ENCODE measurements at regions not wholly inside any gene's neighbourhood (a gene's known extent, or its start where the extent isn't known, plus 50 kb on each side); places are given as distances from the start of the nearest gene placed in this dataset.

DNA sequence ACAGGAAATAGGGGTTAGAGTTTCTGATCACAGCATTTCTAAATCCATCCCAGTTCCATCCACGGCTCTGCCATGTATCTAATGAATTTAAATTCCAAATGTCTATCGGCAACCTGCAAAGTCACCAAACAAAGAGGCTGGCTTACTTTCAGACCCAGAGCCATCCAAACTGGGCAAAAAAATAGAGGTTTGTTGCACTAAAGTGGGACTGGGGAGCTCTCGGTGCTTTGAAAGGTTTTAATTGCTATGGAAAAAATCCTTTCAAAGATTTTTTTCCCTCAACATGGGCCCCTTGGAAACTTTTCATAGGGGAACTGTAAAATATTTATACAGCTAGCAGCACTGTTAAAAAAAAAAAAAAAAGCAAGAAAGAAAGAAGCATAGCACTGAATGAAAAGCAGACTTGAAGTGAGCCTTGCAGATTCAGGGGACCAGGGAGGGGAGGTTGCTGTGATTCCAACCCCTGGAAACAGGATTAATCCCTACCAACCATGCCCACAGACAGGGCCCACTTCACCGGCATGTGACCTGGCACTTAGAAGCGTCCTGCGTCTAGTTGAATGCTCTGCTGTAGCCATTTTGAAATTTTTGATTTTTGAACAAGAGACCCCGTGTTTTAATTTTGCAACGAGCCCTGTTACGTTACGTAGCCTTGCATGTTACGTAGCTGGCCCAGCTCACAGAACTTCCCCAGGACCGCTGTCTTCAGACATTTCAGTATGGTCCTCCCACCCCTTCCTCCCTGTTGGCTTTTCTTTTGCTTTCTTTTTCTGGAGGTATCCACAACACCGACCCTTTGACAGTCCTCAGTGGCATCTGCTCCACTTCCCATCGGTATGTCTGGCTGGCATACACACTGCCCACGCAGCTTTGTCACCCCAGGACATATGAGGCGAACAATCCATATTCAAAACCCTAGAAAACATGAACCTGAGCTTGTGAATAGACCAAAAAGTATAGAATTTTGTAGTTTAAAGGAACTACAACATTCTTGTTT lies 105.3 kb upstream of the NFIB start:
- Histone ChIP-seq H3K9ac (ENCODE audit: insufficient read length, low read depth) (no peak overlapping the region), H3K4me1 (ENCODE audit: insufficient read depth, insufficient read length) (no peaks in the 10 kb centered on the region), H3K4me3 (ENCODE audit: insufficient read length, low read depth) (no peak overlapping the region), H3K36me3 (ENCODE audit: insufficient read depth, insufficient read length, low read length) (no peaks in the 10 kb centered on the region), H3K9me3 (ENCODE audit: insufficient read depth, low read length) (peaks cover 7% of the 10 kb centered on the region; the same call in 1 of the 2 replicates), H3K27me3 (ENCODE audit: insufficient read depth, insufficient read length) (no peaks in the 10 kb centered on the region)
- TF ChIP-seq YY1 (IDR thresholded peaks at IDR 0.05; ENCODE audit: insufficient read depth, insufficient read length), result no peak
- no peak for TF ChIP-seq SUZ12 (IDR thresholded peaks at IDR 0.05; ENCODE audit: extremely low read depth, insufficient read depth, insufficient read length)
- TF ChIP-seq ZNF274 (IDR thresholded peaks at IDR 0.05; ENCODE audit: low read depth, low read length), result no peak
- DNase-seq (ENCODE audit: low read depth, low spot score), result no peak

- H3K9me3 ChIP-seq (ENCODE audit: insufficient read depth, low read length), result peaks cover 7% of the 10 kb centered on the region; the same call in 1 of the 2 replicates
- no peaks in the 10 kb centered on the region for H3K4me1 ChIP-seq (ENCODE audit: insufficient read depth, insufficient read length)
- no peak for DNase-seq (ENCODE audit: low read depth, low spot score)
- H3K9ac ChIP-seq (ENCODE audit: insufficient read length, low read depth), result no peak overlapping the region
- H3K4me3 ChIP-seq (ENCODE audit: insufficient read length, low read depth), result no peak overlapping the region
- H3K27me3 ChIP-seq (ENCODE audit: insufficient read depth, insufficient read length), result no peaks in the 10 kb centered on the region
- TF ChIP-seq YY1 (IDR thresholded peaks at IDR 0.05; ENCODE audit: insufficient read depth, insufficient read length), result no peak
- no peak for TF ChIP-seq ZNF274 (IDR thresholded peaks at IDR 0.05; ENCODE audit: low read depth, low read length)
- TF ChIP-seq SUZ12 (IDR thresholded peaks at IDR 0.05; ENCODE audit: extremely low read depth, insufficient read depth, insufficient read length), result no peak
- no peaks in the 10 kb centered on the region for H3K36me3 ChIP-seq (ENCODE audit: insufficient read depth, insufficient read length, low read length)
Measured at GRCh38 chr9:14418301-14418940, 104.5 kb upstream of the NFIB start.

DNA sequence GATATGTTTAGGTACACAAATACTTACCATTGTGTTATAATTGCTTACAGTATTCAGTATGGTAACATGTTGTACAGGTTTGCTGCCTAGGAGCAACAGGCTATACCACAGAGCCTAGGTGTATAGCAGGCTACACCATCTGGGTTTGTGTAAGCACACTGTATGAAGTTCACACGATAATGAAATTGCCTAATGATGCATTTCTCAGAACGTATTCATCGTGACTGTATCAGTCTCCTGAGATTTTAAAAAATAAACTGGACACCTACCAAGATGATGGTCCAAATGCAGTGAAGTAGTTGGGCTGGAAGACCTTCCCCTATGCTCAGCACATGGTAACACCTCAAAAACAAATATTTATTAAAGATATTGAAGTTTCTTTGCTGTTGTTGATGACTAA lies 103.3 kb upstream of the NFIB start:
- Histone ChIP-seq H3K36me3 (ENCODE audit: insufficient read depth, insufficient read length, low read length) (no peaks in the 10 kb centered on the region), H3K27me3 (ENCODE audit: insufficient read depth, insufficient read length) (no peaks in the 10 kb centered on the region), H3K4me1 (ENCODE audit: insufficient read depth, insufficient read length) (no peaks in the 10 kb centered on the region), H3K9ac (ENCODE audit: insufficient read length, low read depth) (no peak overlapping the region), H3K9me3 (ENCODE audit: insufficient read depth, low read length) (peaks cover 7% of the 10 kb centered on the region; the same call in 1 of the 2 replicates), H3K4me3 (ENCODE audit: insufficient read length, low read depth) (no peak overlapping the region)
- DNase-seq (ENCODE audit: low read depth, low spot score), result no peak
- no peak for TF ChIP-seq ZNF274 (IDR thresholded peaks at IDR 0.05; ENCODE audit: low read depth, low read length)
- TF ChIP-seq SUZ12 (IDR thresholded peaks at IDR 0.05; ENCODE audit: extremely low read depth, insufficient read depth, insufficient read length), result no peak
- no peak for TF ChIP-seq YY1 (IDR thresholded peaks at IDR 0.05; ENCODE audit: insufficient read depth, insufficient read length)

GRCh38 chr9:14415947-14416346 lies 102.0 kb upstream of the NFIB start:
- peaks cover 7% of the 10 kb centered on the region; the same call in 1 of the 2 replicates for H3K9me3 ChIP-seq (ENCODE audit: insufficient read depth, low read length)
- H3K4me3 ChIP-seq (ENCODE audit: insufficient read length, low read depth), result no peak overlapping the region
- TF ChIP-seq SUZ12 (IDR thresholded peaks at IDR 0.05; ENCODE audit: extremely low read depth, insufficient read depth, insufficient read length), result no peak
- TF ChIP-seq YY1 (IDR thresholded peaks at IDR 0.05; ENCODE audit: insufficient read depth, insufficient read length), result no peak
- no peak for TF ChIP-seq ZNF274 (IDR thresholded peaks at IDR 0.05; ENCODE audit: low read depth, low read length)
- H3K36me3 ChIP-seq (ENCODE audit: insufficient read depth, insufficient read length, low read length), result no peaks in the 10 kb centered on the region
- no peak overlapping the region for H3K9ac ChIP-seq (ENCODE audit: insufficient read length, low read depth)
- no peaks in the 10 kb centered on the region for H3K27me3 ChIP-seq (ENCODE audit: insufficient read depth, insufficient read length)
- no peaks in the 10 kb centered on the region for H3K4me1 ChIP-seq (ENCODE audit: insufficient read depth, insufficient read length)
- no peak for DNase-seq (ENCODE audit: low read depth, low spot score)

DNA sequence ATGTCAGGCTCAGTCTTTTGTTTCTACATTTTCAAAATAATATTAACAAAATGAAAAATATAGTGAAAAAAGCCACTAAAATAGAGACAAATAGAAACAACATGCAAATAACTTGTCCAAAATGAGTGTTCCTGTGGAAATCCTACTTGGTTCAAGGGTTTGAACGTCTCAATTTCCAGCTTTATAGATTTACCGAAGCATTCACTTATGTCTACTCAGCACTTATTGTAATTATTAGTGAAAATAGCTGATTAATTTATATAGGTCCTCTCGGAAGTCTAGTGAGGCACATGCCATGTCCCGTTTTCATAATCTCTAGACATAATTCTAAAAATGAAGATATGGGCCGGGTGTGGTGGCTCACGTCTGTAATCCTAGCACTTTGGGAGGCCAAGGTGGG lies 99.9 kb upstream of the NFIB start:
- no peak for DNase-seq (ENCODE audit: low read depth, low spot score)
- TF ChIP-seq ZNF274 (IDR thresholded peaks at IDR 0.05; ENCODE audit: low read depth, low read length) (no peak), SUZ12 (IDR thresholded peaks at IDR 0.05; ENCODE audit: extremely low read depth, insufficient read depth, insufficient read length) (no peak), YY1 (IDR thresholded peaks at IDR 0.05; ENCODE audit: insufficient read depth, insufficient read length) (no peak)

GRCh38 chr9:14412775-14413174 lies 98.8 kb upstream of the NFIB start:
- no peak for DNase-seq (ENCODE audit: low read depth, low spot score)
- H3K27me3 ChIP-seq (ENCODE audit: insufficient read depth, insufficient read length), result no peaks in the 10 kb centered on the region

More for the DNA sequence above, 99.9 kb upstream of the NFIB start:
- Histone ChIP-seq H3K27me3 (ENCODE audit: insufficient read depth, insufficient read length) (no peaks in the 10 kb centered on the region), H3K9ac (ENCODE audit: insufficient read length, low read depth) (no peak overlapping the region), H3K36me3 (ENCODE audit: insufficient read depth, insufficient read length, low read length) (no peaks in the 10 kb centered on the region), H3K4me1 (ENCODE audit: insufficient read depth, insufficient read length) (no peaks in the 10 kb centered on the region), H3K4me3 (ENCODE audit: insufficient read length, low read depth) (no peak overlapping the region), H3K9me3 (ENCODE audit: insufficient read depth, low read length) (0 out of 2 replicates have a peak, but pooled peaks cover 7% of the 10 kb centered on the region)

GRCh38 chr9:14406463-14406862 lies 92.5 kb upstream of the NFIB start:
- Histone ChIP-seq H3K9me3 (ENCODE audit: insufficient read depth, low read length) (no peaks in the 10 kb centered on the region), H3K36me3 (ENCODE audit: insufficient read depth, insufficient read length, low read length) (no peaks in the 10 kb centered on the region), H3K9ac (ENCODE audit: insufficient read length, low read depth) (no peak overlapping the region), H3K27me3 (ENCODE audit: insufficient read depth, insufficient read length) (no peaks in the 10 kb centered on the region), H3K4me3 (ENCODE audit: insufficient read length, low read depth) (no peak overlapping the region), H3K4me1 (ENCODE audit: insufficient read depth, insufficient read length) (no peaks in the 10 kb centered on the region)
- no peak for DNase-seq (ENCODE audit: low read depth, low spot score)
- TF ChIP-seq SUZ12 (IDR thresholded peaks at IDR 0.05; ENCODE audit: extremely low read depth, insufficient read depth, insufficient read length) (no peak), YY1 (IDR thresholded peaks at IDR 0.05; ENCODE audit: insufficient read depth, insufficient read length) (no peak), ZNF274 (IDR thresholded peaks at IDR 0.05; ENCODE audit: low read depth, low read length) (no peak)

More at GRCh38 chr9:14412775-14413174, 98.8 kb upstream of the NFIB start:
- H3K4me1 ChIP-seq (ENCODE audit: insufficient read depth, insufficient read length), result no peaks in the 10 kb centered on the region
- TF ChIP-seq SUZ12 (IDR thresholded peaks at IDR 0.05; ENCODE audit: extremely low read depth, insufficient read depth, insufficient read length) (no peak), ZNF274 (IDR thresholded peaks at IDR 0.05; ENCODE audit: low read depth, low read length) (no peak), YY1 (IDR thresholded peaks at IDR 0.05; ENCODE audit: insufficient read depth, insufficient read length) (no peak)
- 0 out of 2 replicates have a peak, but pooled peaks cover 7% of the 10 kb centered on the region for H3K9me3 ChIP-seq (ENCODE audit: insufficient read depth, low read length)
- no peak overlapping the region for H3K9ac ChIP-seq (ENCODE audit: insufficient read length, low read depth)
- no peak overlapping the region for H3K4me3 ChIP-seq (ENCODE audit: insufficient read length, low read depth)
- no peaks in the 10 kb centered on the region for H3K36me3 ChIP-seq (ENCODE audit: insufficient read depth, insufficient read length, low read length)

Measured in NT2/D1 (cell line).